Breast epithelium (tissue), 4 donors: ENCODE measurements at regions not wholly inside any gene's neighbourhood (a gene's known extent, or its start where the extent isn't known, plus 50 kb on each side); places are given as distances from the start of the nearest gene placed in this dataset.

Experiments used
- DNase-seq, 2 donors: peaks; one replicate each; pipeline ENCODE4 v3.0.0-alpha.2; 2019; ENCODE audit warnings: low spot score in 2 of 2
- H3K27ac ChIP-seq, 2 donors: fragments of 200-600 bp; sonication (generic) in 1 of 2; one replicate each; pipeline ENCODE4 v1.5.1; 2016 to 2019; ENCODE audit warnings: mild to moderate bottlenecking in 1 of 2
- H3K27me3 ChIP-seq, 2 donors: fragments of 200-600 bp; sonication (generic) in 1 of 2; one replicate each; pipeline versions ENCODE4 v1.5.1 to v1.6.0; 2017 to 2019; ENCODE audit warnings: control low read depth in 1 of 2, mild to moderate bottlenecking in 1 of 2
- H3K36me3 ChIP-seq: fragments of 200-600 bp; one replicate; pipeline ENCODE4 v1.5.1; 2019
- H3K4me1 ChIP-seq, 2 donors: fragments of 200-600 bp; sonication (generic); one replicate each; pipeline ENCODE4 v1.5.1; 2016 to 2019; ENCODE audit warnings: control low read depth in 1 of 2
- H3K4me3 ChIP-seq, 3 donors: fragments of 200-600 bp; sonication (generic); 1 replicate in 2 of 3; 2 replicates in 1 of 3; pipeline ENCODE4 v1.5.1; 2016 to 2019; ENCODE audit warnings: mild to moderate bottlenecking in 3 of 3, moderate library complexity in 2 of 3
- H3K9me3 ChIP-seq, 2 donors: fragments of 200-600 bp; sonication (generic) in 1 of 2; one replicate each; pipeline ENCODE4 v1.5.1; 2016 to 2019; ENCODE audit warnings: control low read depth in 1 of 2
- CTCF ChIP-seq, 3 donors: fragments of 450-650 bp; IDR thresholded peaks; one replicate each; pipeline ENCODE4 v1.5.1; 2016 to 2017; ENCODE audit warnings: antibody characterized with exemption in 3 of 3, mild to moderate bottlenecking in 3 of 3, moderate library complexity in 3 of 3
- POLR2A ChIP-seq: fragments of 450-650 bp; IDR thresholded peaks from one replicate; pipeline ENCODE4 v1.6.1; 2016; ENCODE audit warnings: antibody characterized with exemption, mild to moderate bottlenecking, moderate library complexity
- POLR2AphosphoS5 ChIP-seq, 3 donors: sonication (generic); formaldehyde crosslinking; IDR thresholded peaks; one replicate each; pipeline ENCODE4 v1.6.1; 2017; ENCODE audit warnings: antibody characterized with exemption in 3 of 3
- intact Hi-C: fragments of 100-400 bp; cut with DNase I; formaldehyde crosslinking; loops from one replicate; pipeline ENCODE4 v1.15.1; 2023; ENCODE audit warnings: low total_unique reads

GRCh38 chr7:47024991-47025390 lies 556.9 kb downstream of the TNS3 start:
- Histone ChIP-seq H3K4me3 (no peak overlapping the region), H3K4me1 (no peaks in the 10 kb centered on the region), H3K9me3 (no peaks in the 10 kb centered on the region), H3K36me3 (no peaks in the 10 kb centered on the region), H3K27ac (no peak overlapping the region), H3K27me3 (no peaks in the 10 kb centered on the region)
- intact Hi-C loops: no loop called here
- DNase-seq: no peak
- TF ChIP-seq POLR2AphosphoS5 (IDR thresholded peaks at IDR 0.05) (no peak), POLR2A (no peak), CTCF (IDR thresholded peaks at IDR 0.05) (no peak)

- TF ChIP-seq POLR2AphosphoS5 (IDR thresholded peaks at IDR 0.05) (no peak), CTCF (IDR thresholded peaks at IDR 0.05) (no peak), POLR2A (no peak)
- Histone ChIP-seq H3K4me1 (no peaks in the 10 kb centered on the region), H3K27me3 (no peaks in the 10 kb centered on the region), H3K27ac (no peak overlapping the region), H3K4me3 (no peak overlapping the region), H3K36me3 (no peaks in the 10 kb centered on the region), H3K9me3 (no peaks in the 10 kb centered on the region)
- DNase-seq: no peak
- intact Hi-C loops: no loop called here
Measured at GRCh38 chr7:47008461-47008860, 573.5 kb downstream of the TNS3 start.

- H3K9me3 ChIP-seq: no peaks in the 10 kb centered on the region
- no peaks in the 10 kb centered on the region for H3K27me3 ChIP-seq
- no peaks in the 10 kb centered on the region for H3K4me1 ChIP-seq
- H3K36me3 ChIP-seq: no peaks in the 10 kb centered on the region
- intact Hi-C loops: no loop called here
- no peak overlapping the region for H3K4me3 ChIP-seq
- TF ChIP-seq POLR2A (no peak), CTCF (IDR thresholded peaks at IDR 0.05) (no peak)
- no peak overlapping the region for H3K27ac ChIP-seq
- DNase-seq: no peak
Measured at GRCh38 chr7:47007471-47007870, 574.4 kb downstream of the TNS3 start.

GRCh38 chr7:47000561-47000960 lies 581.4 kb downstream of the TNS3 start:
- TF ChIP-seq POLR2A (no peak), CTCF (IDR thresholded peaks at IDR 0.05) (no peak), POLR2AphosphoS5 (IDR thresholded peaks at IDR 0.05) (no peak)
- Histone ChIP-seq H3K36me3 (no peaks in the 10 kb centered on the region), H3K27ac (no peak overlapping the region), H3K9me3 (no peaks in the 10 kb centered on the region), H3K27me3 (no peaks in the 10 kb centered on the region), H3K4me1 (no peaks in the 10 kb centered on the region), H3K4me3 (no peak overlapping the region)
- intact Hi-C loops: no loop called here
- DNase-seq: no peak

GRCh38 chr7:46999866-47000265 lies 582.0 kb downstream of the TNS3 start:
- H3K4me3 ChIP-seq: no peak overlapping the region
- intact Hi-C loops: no loop called here
- TF ChIP-seq POLR2A (no peak), POLR2AphosphoS5 (IDR thresholded peaks at IDR 0.05) (no peak), CTCF (IDR thresholded peaks at IDR 0.05) (no peak)
- H3K9me3 ChIP-seq: no peaks in the 10 kb centered on the region
- H3K4me1 ChIP-seq: no peaks in the 10 kb centered on the region
- no peaks in the 10 kb centered on the region for H3K36me3 ChIP-seq
- no peaks in the 10 kb centered on the region for H3K27me3 ChIP-seq
- DNase-seq: no peak
- H3K27ac ChIP-seq: no peak overlapping the region
